Tibial artery (tissue), 4 donors: ENCODE measurements at regions not wholly inside any gene's neighbourhood (a gene's known extent, or its start where the extent isn't known, plus 50 kb on each side); places are given as distances from the start of the nearest gene placed in this dataset.

Experiments used
- DNase-seq, 2 donors: peaks; one replicate each; pipeline ENCODE4 v3.0.0-alpha.2; 2019
- H3K27ac ChIP-seq, 2 donors: fragments of 200-600 bp; sonication (generic) in 1 of 2; 1 replicate in 1 of 2; 2 replicates in 1 of 2; pipeline ENCODE4 v1.5.1; 2018 to 2019; ENCODE audit warnings: mild to moderate bottlenecking in 1 of 2
- H3K27me3 ChIP-seq, 2 donors: fragments of 200-600 bp; sonication (generic) in 1 of 2; one replicate each; pipeline versions ENCODE4 v1.5.1 to v1.6.0; 2016 to 2019
- H3K36me3 ChIP-seq, 3 donors: fragments of 200-600 bp; sonication (generic) in 2 of 3; one replicate each; pipeline ENCODE4 v1.5.1; 2016 to 2019; ENCODE audit warnings: mild to moderate bottlenecking in 2 of 3
- H3K4me1 ChIP-seq, 4 donors: fragments of 200-600 bp; sonication (generic) in 2 of 4; 1 replicate in 3 of 4; 2 replicates in 1 of 4; pipeline ENCODE4 v1.5.1; 2016 to 2019
- H3K4me3 ChIP-seq, 2 donors: fragments of 200-600 bp; sonication (generic) in 1 of 2; 1 replicate in 1 of 2; 2 replicates in 1 of 2; pipeline ENCODE4 v1.5.1; 2018 to 2019; ENCODE audit warnings: mild to moderate bottlenecking in 2 of 2
- H3K9me3 ChIP-seq, 3 donors: fragments of 200-600 bp; sonication (generic) in 1 of 3; one replicate each; pipeline ENCODE4 v1.5.1; 2016 to 2019
- intact Hi-C: fragments of 100-400 bp; cut with DNase I; formaldehyde crosslinking; loops from one replicate; pipeline ENCODE4 v1.15.0; 2023; ENCODE audit warnings: low total_unique reads
- TF ChIP-seq, protein P1 (sequence below), 2 experiments: fragments of 200-600 bp in 1 of 2; fragments of 450-650 bp in 1 of 2; IDR thresholded peaks; one replicate each; pipeline ENCODE4 v1.5.1; 2017 to 2019; ENCODE audit warnings: antibody characterized with exemption in 2 of 2, mild to moderate bottlenecking in 1 of 2, moderate library complexity in 1 of 2

DNA sequence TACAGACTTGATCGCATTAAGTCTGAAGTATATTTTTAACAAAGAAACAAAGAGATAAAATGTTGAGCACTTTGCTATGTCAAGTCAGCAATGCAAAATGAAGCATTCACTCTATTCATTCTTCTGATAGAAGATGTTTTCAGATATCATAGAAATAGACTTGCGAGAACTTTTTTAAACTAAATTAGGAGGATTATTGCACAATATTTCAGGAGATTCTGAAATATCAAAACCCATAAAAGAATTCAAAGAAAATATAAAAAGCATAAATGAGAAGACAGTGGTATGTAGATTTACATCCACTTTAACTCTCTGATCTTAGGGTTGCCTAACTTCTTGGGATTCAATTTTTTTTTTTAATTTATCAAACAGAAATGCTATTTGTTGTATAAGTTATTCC lies 81.1 kb upstream of the PABPC4L start:
- no peak overlapping the region for H3K4me3 ChIP-seq
- H3K4me1 ChIP-seq, result no peaks in the 10 kb centered on the region
- intact Hi-C loops, result no loop called here
- no peak overlapping the region for H3K27ac ChIP-seq
- H3K9me3 ChIP-seq, result no peaks in the 10 kb centered on the region
- no peaks in the 10 kb centered on the region for H3K36me3 ChIP-seq
- DNase-seq, result no peak
- TF ChIP-seq, protein P1, sequence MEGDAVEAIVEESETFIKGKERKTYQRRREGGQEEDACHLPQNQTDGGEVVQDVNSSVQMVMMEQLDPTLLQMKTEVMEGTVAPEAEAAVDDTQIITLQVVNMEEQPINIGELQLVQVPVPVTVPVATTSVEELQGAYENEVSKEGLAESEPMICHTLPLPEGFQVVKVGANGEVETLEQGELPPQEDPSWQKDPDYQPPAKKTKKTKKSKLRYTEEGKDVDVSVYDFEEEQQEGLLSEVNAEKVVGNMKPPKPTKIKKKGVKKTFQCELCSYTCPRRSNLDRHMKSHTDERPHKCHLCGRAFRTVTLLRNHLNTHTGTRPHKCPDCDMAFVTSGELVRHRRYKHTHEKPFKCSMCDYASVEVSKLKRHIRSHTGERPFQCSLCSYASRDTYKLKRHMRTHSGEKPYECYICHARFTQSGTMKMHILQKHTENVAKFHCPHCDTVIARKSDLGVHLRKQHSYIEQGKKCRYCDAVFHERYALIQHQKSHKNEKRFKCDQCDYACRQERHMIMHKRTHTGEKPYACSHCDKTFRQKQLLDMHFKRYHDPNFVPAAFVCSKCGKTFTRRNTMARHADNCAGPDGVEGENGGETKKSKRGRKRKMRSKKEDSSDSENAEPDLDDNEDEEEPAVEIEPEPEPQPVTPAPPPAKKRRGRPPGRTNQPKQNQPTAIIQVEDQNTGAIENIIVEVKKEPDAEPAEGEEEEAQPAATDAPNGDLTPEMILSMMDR (IDR thresholded peaks at IDR 0.05), result no peak
- H3K27me3 ChIP-seq, result no peaks in the 10 kb centered on the region

DNA sequence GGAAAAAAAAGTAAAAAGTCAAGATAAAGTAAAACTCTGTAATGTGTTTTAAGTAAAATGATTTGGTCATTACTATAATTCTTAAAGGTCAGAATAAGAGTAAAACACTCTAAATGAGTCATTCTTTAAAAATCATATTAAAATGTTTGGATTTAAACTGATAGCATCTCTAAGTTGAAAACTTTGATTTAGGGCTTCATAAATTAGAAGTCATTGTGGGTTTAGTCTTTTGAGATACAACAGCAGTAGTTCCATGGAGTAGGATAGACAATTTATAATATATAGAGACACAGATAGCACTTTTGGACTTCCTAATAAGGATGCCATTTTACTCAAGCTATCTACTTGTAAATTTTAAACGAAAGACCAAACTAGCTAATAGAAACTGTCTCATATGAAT lies 77.1 kb upstream of the PABPC4L start:
- Histone ChIP-seq H3K4me1 (no peaks in the 10 kb centered on the region), H3K27me3 (no peaks in the 10 kb centered on the region), H3K9me3 (peaks cover 0 to 5% (median 4%) of the 10 kb centered on the region in 3 donors), H3K36me3 (no peaks in the 10 kb centered on the region), H3K4me3 (no peak overlapping the region), H3K27ac (no peak overlapping the region)
- intact Hi-C loops, result no loop called here
- TF ChIP-seq, protein P1 (IDR thresholded peaks at IDR 0.05), result no peak
- no peak for DNase-seq

DNA sequence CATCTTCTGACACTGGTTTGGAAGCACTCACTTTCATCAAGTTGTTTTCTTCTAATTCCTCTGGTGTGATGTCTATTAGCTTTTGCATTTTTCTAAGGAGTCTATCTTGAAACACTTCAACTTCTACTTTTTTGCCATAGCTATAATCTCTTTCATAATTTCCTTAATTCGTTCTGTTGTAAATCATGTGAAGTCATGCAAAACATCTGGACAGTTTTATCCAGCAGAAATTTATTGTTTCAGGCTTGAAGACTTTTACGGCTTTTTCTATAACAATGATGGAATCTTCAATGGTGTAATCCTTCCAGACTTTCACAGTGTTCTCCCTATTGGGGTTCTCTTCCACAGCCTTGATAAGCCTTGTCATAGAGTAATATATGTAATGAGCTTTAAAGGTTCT lies 74.9 kb upstream of the PABPC4L start:
- Histone ChIP-seq H3K36me3 (no peaks in the 10 kb centered on the region), H3K9me3 (peaks cover 0 to 5% (median 4%) of the 10 kb centered on the region in 3 donors), H3K4me3 (no peak overlapping the region), H3K27me3 (no peaks in the 10 kb centered on the region), H3K27ac (no peak overlapping the region), H3K4me1 (no peaks in the 10 kb centered on the region)
- TF ChIP-seq, protein P1 (IDR thresholded peaks at IDR 0.05), result no peak
- no peak for DNase-seq
- intact Hi-C loops, result no loop called here

GRCh38 chr4:134260126-134260525 lies 58.5 kb upstream of the PABPC4L start:
- no peaks in the 10 kb centered on the region for H3K36me3 ChIP-seq
- intact Hi-C loops, result no loop called here
- H3K4me1 ChIP-seq, result no peaks in the 10 kb centered on the region
- no peak overlapping the region for H3K27ac ChIP-seq
- H3K4me3 ChIP-seq, result no peak overlapping the region
- TF ChIP-seq, protein P1 (IDR thresholded peaks at IDR 0.05), result no peak
- DNase-seq, result no peak
- H3K9me3 ChIP-seq, result no peaks in the 10 kb centered on the region
- H3K27me3 ChIP-seq, result no peaks in the 10 kb centered on the region
